ENCODE measurements at regions not wholly inside any gene's neighbourhood (a gene's known extent, or its start where the extent isn't known, plus 50 kb on each side); places are given as distances from the start of the nearest gene placed in this dataset.

GRCh38 chr5:154110716-154111115 lies 71.9 kb downstream of the MFAP3 start:
- intact Hi-C loops (cut with DNase I; ENCODE audit: low total_unique reads): no loop called here
- Histone ChIP-seq H3K27me3 (no peaks in the 10 kb centered on the region), H3K27ac (no peak overlapping the region), H3K9me3 (no peaks in the 10 kb centered on the region), H3K4me3 (no peak overlapping the region), H3K36me3 (no peaks in the 10 kb centered on the region), H3K4me1 (no peaks in the 10 kb centered on the region)
- no peak for TF ChIP-seq CTCF (IDR thresholded peaks at IDR 0.05)
- TF ChIP-seq POLR2AphosphoS5 (IDR thresholded peaks at IDR 0.05): no peak
- no peak for DNase-seq
- 57 to 74% (median 67%) methylated on average over 3 of the region's 3 CpGs for WGBS, 5 donors

GRCh38 chr5:154111214-154111613 lies 72.4 kb downstream of the MFAP3 start:
- intact Hi-C loops (cut with DNase I; ENCODE audit: low total_unique reads): no loop called here
- H3K9me3 ChIP-seq: no peaks in the 10 kb centered on the region
- no peaks in the 10 kb centered on the region for H3K36me3 ChIP-seq
- H3K27ac ChIP-seq: no peak overlapping the region
- WGBS, 5 donors: 86 to 97% (median 95%) methylated on average over 4 of the region's 4 CpGs
- no peaks in the 10 kb centered on the region for H3K27me3 ChIP-seq
- TF ChIP-seq POLR2AphosphoS5 (IDR thresholded peaks at IDR 0.05): no peak
- no peak for TF ChIP-seq EP300 (IDR thresholded peaks at IDR 0.05)
- no peak for TF ChIP-seq POLR2A (IDR thresholded peaks at IDR 0.05)
- no peak for TF ChIP-seq CTCF (IDR thresholded peaks at IDR 0.05)
- H3K4me3 ChIP-seq: no peak overlapping the region
- DNase-seq: no peak
- H3K4me1 ChIP-seq: no peaks in the 10 kb centered on the region

- TF ChIP-seq POLR2AphosphoS5 (IDR thresholded peaks at IDR 0.05) (no peak), CTCF (IDR thresholded peaks at IDR 0.05) (no peak), POLR2A (IDR thresholded peaks at IDR 0.05) (no peak), EP300 (IDR thresholded peaks at IDR 0.05) (no peak)
- Histone ChIP-seq H3K36me3 (no peaks in the 10 kb centered on the region), H3K27me3 (no peaks in the 10 kb centered on the region), H3K4me3 (no peak overlapping the region), H3K27ac (no peak overlapping the region), H3K4me1 (no peaks in the 10 kb centered on the region), H3K9me3 (no peaks in the 10 kb centered on the region)
- intact Hi-C loops (cut with DNase I; ENCODE audit: low total_unique reads): no loop called here
- DNase-seq: no peak
These were observed 73.5 kb downstream of the MFAP3 start for GRCh38 chr5:154112255-154112654.

GRCh38 chr5:154115291-154115690 lies 75.2 kb upstream of the GALNT10 start:
- intact Hi-C loops (cut with DNase I; ENCODE audit: low total_unique reads): no loop called here
- TF ChIP-seq CTCF (IDR thresholded peaks at IDR 0.05) (no peak), POLR2A (IDR thresholded peaks at IDR 0.05) (no peak), POLR2AphosphoS5 (IDR thresholded peaks at IDR 0.05) (no peak), EP300 (IDR thresholded peaks at IDR 0.05) (no peak)
- WGBS, 5 donors: 90 to 98% (median 94%) methylated on average over 4 of the region's 4 CpGs
- no peak overlapping the region for H3K4me3 ChIP-seq
- H3K27me3 ChIP-seq: no peaks in the 10 kb centered on the region
- H3K4me1 ChIP-seq: no peaks in the 10 kb centered on the region
- H3K9me3 ChIP-seq: no peaks in the 10 kb centered on the region
- DNase-seq: no peak
- no peaks in the 10 kb centered on the region for H3K36me3 ChIP-seq
- H3K27ac ChIP-seq: no peak overlapping the region

- no peak for DNase-seq
- Histone ChIP-seq H3K27ac (no peak overlapping the region), H3K9me3 (no peaks in the 10 kb centered on the region), H3K27me3 (no peaks in the 10 kb centered on the region), H3K4me1 (no peaks in the 10 kb centered on the region), H3K36me3 (no peaks in the 10 kb centered on the region), H3K4me3 (no peak overlapping the region)
- 90 to 94% (median 92%) methylated on average over 6 of the region's 6 CpGs for WGBS, 5 donors
- TF ChIP-seq CTCF (IDR thresholded peaks at IDR 0.05) (no peak), POLR2AphosphoS5 (IDR thresholded peaks at IDR 0.05) (no peak), EP300 (IDR thresholded peaks at IDR 0.05) (no peak), POLR2A (IDR thresholded peaks at IDR 0.05) (no peak)
- intact Hi-C loops (cut with DNase I; ENCODE audit: low total_unique reads): no loop called here
These were observed 73.5 kb upstream of the GALNT10 start for GRCh38 chr5:154117050-154117449.

Data from stomach (tissue), 8 donors.